SK-N-SH (cell line): ENCODE measurements at regions not wholly inside any gene's neighbourhood (a gene's known extent, or its start where the extent isn't known, plus 50 kb on each side); places are given as distances from the start of the nearest gene placed in this dataset.

ENCODE experiments used
- CTCF ChIA-PET: fragments of 300-600, 350-600 bp; formaldehyde crosslinking; extraction: SDS; loops from one replicate; lab custom pipeline; 2021; lab: Yijun Ruan, JAX
- POLR2A ChIA-PET: fragments of 350-600 bp; sonication (Branson Sonifier 250); formaldehyde crosslinking; extraction: SDS; loops from one replicate; lab custom pipeline; 2020; ENCODE audit warnings: antibody characterized with exemption, inconsistent platforms; lab: Yijun Ruan, JAX
- DNase-seq: peaks from one replicate; pipeline ENCODE4 v3.0.0; 2012
- H2AFZ ChIP-seq: fragments of 200-600 bp; sonication (generic); 2 replicates; pipeline ENCODE4 v1.8.1; 2016; ENCODE audit warnings: antibody characterized with exemption, mild to moderate bottlenecking, low read depth
- H3F3A ChIP-seq: fragments of 200-600 bp; sonication (generic); replicated peaks from 2 replicates; pipeline ENCODE3; 2016; ENCODE audit warnings: antibody characterized with exemption, mild to moderate bottlenecking; ENCODE audit not compliant: insufficient read depth
- H3K27ac ChIP-seq, 2 experiments: fragments of 200-500 bp in 1 of 2; fragments of 200-600 bp in 1 of 2; sonication (Bioruptor generic) in 1 of 2; sonication (generic), shearing (Covaris generic) in 1 of 2; 2 replicates each; pipeline versions ENCODE4 v1.5.1 to v1.6.1; 2014 to 2016; ENCODE audit warnings: low read depth in 2 of 2, inconsistent platforms in 1 of 2, low read length in 1 of 2, mild to moderate bottlenecking in 1 of 2, mixed read lengths in 1 of 2
- H3K27me3 ChIP-seq: fragments of 200-600 bp; sonication (generic), shearing (Covaris generic); 2 replicates; pipeline ENCODE4 v1.6.1; 2016; ENCODE audit warnings: mixed run types; ENCODE audit not compliant: insufficient read depth
- H3K36me3 ChIP-seq, 2 experiments: fragments of 200-500 bp in 1 of 2; fragments of 200-600 bp in 1 of 2; sonication (Bioruptor generic) in 1 of 2; sonication (generic) in 1 of 2; replicated peaks in 1 of 2; 2 replicates each; pipeline versions ENCODE3 to v1.5.1; 2014 to 2016; ENCODE audit warnings: low read length in 1 of 2, mild to moderate bottlenecking in 1 of 2; ENCODE audit not compliant: insufficient read depth in 2 of 2, control insufficient read depth in 1 of 2
- H3K4me1 ChIP-seq, 2 experiments: fragments of 200-500 bp in 1 of 2; fragments of 200-600 bp in 1 of 2; sonication (Bioruptor generic) in 1 of 2; sonication (generic), shearing (Covaris generic) in 1 of 2; 2 replicates each; pipeline versions ENCODE4 v1.5.1 to v1.6.1; 2014 to 2016; ENCODE audit warnings: low read depth in 1 of 2, low read length in 1 of 2, mixed run types in 1 of 2; ENCODE audit not compliant: insufficient read depth in 2 of 2, control insufficient read depth in 1 of 2
- H3K4me2 ChIP-seq: fragments of 200-600 bp; sonication (generic), shearing (Covaris generic); 2 replicates; pipeline ENCODE4 v1.6.1; 2017; ENCODE audit warnings: mixed run types
- H3K4me3 ChIP-seq, 2 experiments: fragments of 200-500 bp in 1 of 2; fragments of 200-600 bp in 1 of 2; sonication (Bioruptor generic) in 1 of 2; sonication (generic), shearing (Covaris generic) in 1 of 2; 2 replicates each; pipeline versions ENCODE4 v1.5.1 to v1.8.1; 2014 to 2016; ENCODE audit warnings: low read depth in 2 of 2, inconsistent platforms in 1 of 2, low read length in 1 of 2, mild to moderate bottlenecking in 1 of 2, mixed read lengths in 1 of 2, moderate library complexity in 1 of 2
- H3K79me2 ChIP-seq: fragments of 200-600 bp; sonication (generic); 2 replicates; pipeline ENCODE4 v1.8.1; 2017; ENCODE audit warnings: mild to moderate bottlenecking; ENCODE audit not compliant: insufficient read depth
- H3K9ac ChIP-seq: fragments of 200-600 bp; sonication (generic); 2 replicates; pipeline ENCODE4 v1.6.1; 2017; ENCODE audit warnings: mixed run types
- H3K9me2 ChIP-seq: fragments of 200-600 bp; sonication (generic); 2 replicates; pipeline ENCODE4 v1.6.1; 2017; ENCODE audit warnings: mixed run types
- H3K9me3 ChIP-seq: fragments of 200-600 bp; sonication (generic); 2 replicates; pipeline ENCODE4 v1.6.1; 2017; ENCODE audit warnings: mixed run types, mild to moderate bottlenecking, moderate library complexity
- H4K20me1 ChIP-seq: fragments of 200-600 bp; sonication (generic); 2 replicates; pipeline ENCODE4 v1.6.1; 2017; ENCODE audit warnings: mild to moderate bottlenecking, mixed run types; ENCODE audit not compliant: insufficient read depth
- EP300 ChIP-seq, 2 experiments: IDR thresholded peaks; 2 replicates each; pipeline versions ENCODE4 v1.4.0 to v1.6.1; 2012; ENCODE audit warnings: borderline replicate concordance in 1 of 2, low read depth in 1 of 2, low read length in 1 of 2
- FOXJ3 ChIP-seq: sonication (generic); formaldehyde crosslinking; IDR thresholded peaks from 2 replicates; pipeline ENCODE4 v1.5.1; 2020; ENCODE audit warnings: mild to moderate bottlenecking, missing genetic modification reagents
- FOXM1 ChIP-seq: IDR thresholded peaks from 2 replicates; pipeline ENCODE4 v1.4.0; 2012; ENCODE audit warnings: low read depth, mild to moderate bottlenecking
- GABPA ChIP-seq: IDR thresholded peaks from 2 replicates; pipeline ENCODE4 v1.4.0; 2012; ENCODE audit warnings: low read depth, mild to moderate bottlenecking
- MEF2A ChIP-seq: IDR thresholded peaks from 2 replicates; pipeline ENCODE4 v1.4.0; 2012; ENCODE audit warnings: low read depth, borderline replicate concordance
- MXI1 ChIP-seq: IDR thresholded peaks from 2 replicates; pipeline ENCODE4 v1.6.1; 2012; ENCODE audit warnings: mild to moderate bottlenecking, low read depth, low read length, improper control_type of control experiment
- NFIC ChIP-seq: IDR thresholded peaks from 2 replicates; pipeline ENCODE4 v1.4.0; 2012; ENCODE audit warnings: borderline replicate concordance
- NRF1 ChIP-seq: IDR thresholded peaks from 2 replicates; pipeline ENCODE4 v1.6.1; 2012; ENCODE audit warnings: low read depth, mild to moderate bottlenecking, low read length
- RFX5 ChIP-seq: IDR thresholded peaks from 2 replicates; pipeline ENCODE4 v1.6.1; 2012; ENCODE audit warnings: mild to moderate bottlenecking, improper control_type of control experiment, low read length
- TAF1 ChIP-seq: IDR thresholded peaks from 2 replicates; pipeline ENCODE4 v1.6.1; 2012; ENCODE audit warnings: low read depth, mild to moderate bottlenecking, low read length, moderate library complexity, borderline replicate concordance
- TCF12 ChIP-seq: IDR thresholded peaks from 2 replicates; pipeline ENCODE4 v1.4.0; 2012
- TEAD4 ChIP-seq: IDR thresholded peaks from 2 replicates; pipeline ENCODE4 v1.4.0; 2012; ENCODE audit warnings: mild to moderate bottlenecking, borderline replicate concordance; ENCODE audit not compliant: insufficient read depth
- USF1 ChIP-seq: IDR thresholded peaks from 2 replicates; pipeline ENCODE4 v1.4.0; 2012; ENCODE audit warnings: low read depth, borderline replicate concordance
- WGBS: methylation state at CpG from one replicate; pipeline ENCODE4 v1.1.6; 2017; ENCODE audit warnings: low lambda C conversion rate; 5-methylcytosine and 5-hydroxymethylcytosine counted together
- TF ChIP-seq, protein P1 (sequence below): fragments of 150-350 bp; IDR thresholded peaks from 2 replicates; pipeline ENCODE4 v1.6.1; 2016; ENCODE audit warnings: mild to moderate bottlenecking, low read depth, low read length
- TF ChIP-seq, protein P2 (sequence below): fragments of 200-600 bp; sonication (generic); IDR thresholded peaks from 2 replicates; pipeline ENCODE4 v1.6.1; 2017; ENCODE audit warnings: antibody characterized with exemption, mild to moderate bottlenecking, moderate library complexity
- TF ChIP-seq, protein P3 (sequence below): IDR thresholded peaks from 2 replicates; pipeline ENCODE4 v1.4.0; 2012; ENCODE audit warnings: low read depth

- H3K36me3 ChIP-seq, result no peaks in the 10 kb centered on the region
- H3K4me2 ChIP-seq, result no peak overlapping the region
- H3K79me2 ChIP-seq, result no peaks in the 10 kb centered on the region
- H3K4me1 ChIP-seq, result no peaks in the 10 kb centered on the region; a peak in 1 of 4 replicates
- CTCF ChIA-PET, result no interaction called here
- H4K20me1 ChIP-seq, result no peaks in the 10 kb centered on the region
- POLR2A ChIA-PET, result no interaction called here
- no peaks in the 10 kb centered on the region for H3F3A ChIP-seq
- no peak overlapping the region for H3K27ac ChIP-seq
- no peak overlapping the region; the same call in 1 of the 2 replicates for H2AFZ ChIP-seq
- DNase-seq, result no peak
- no peak overlapping the region for H3K4me3 ChIP-seq
- no peaks in the 10 kb centered on the region for H3K27me3 ChIP-seq
- TF ChIP-seq, protein P1, sequence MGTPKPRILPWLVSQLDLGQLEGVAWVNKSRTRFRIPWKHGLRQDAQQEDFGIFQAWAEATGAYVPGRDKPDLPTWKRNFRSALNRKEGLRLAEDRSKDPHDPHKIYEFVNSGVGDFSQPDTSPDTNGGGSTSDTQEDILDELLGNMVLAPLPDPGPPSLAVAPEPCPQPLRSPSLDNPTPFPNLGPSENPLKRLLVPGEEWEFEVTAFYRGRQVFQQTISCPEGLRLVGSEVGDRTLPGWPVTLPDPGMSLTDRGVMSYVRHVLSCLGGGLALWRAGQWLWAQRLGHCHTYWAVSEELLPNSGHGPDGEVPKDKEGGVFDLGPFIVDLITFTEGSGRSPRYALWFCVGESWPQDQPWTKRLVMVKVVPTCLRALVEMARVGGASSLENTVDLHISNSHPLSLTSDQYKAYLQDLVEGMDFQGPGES, result no peak
- TF ChIP-seq GABPA (no peak), FOXJ3 (CRISPR knock-in tag) (no peak), MXI1 (no peak), NRF1 (no peak), TEAD4 (no peak), MEF2A (no peak), RFX5 (no peak), TAF1 (no peak), EP300 (IDR thresholded peaks at IDR 0.05; ENCODE audit: borderline replicate concordance in 1 of 2, low read depth in 1 of 2, low read length in 1 of 2) (no peak), TCF12 (no peak), NFIC (no peak), USF1 (no peak), FOXM1 (no peak)
- TF ChIP-seq, protein P2, sequence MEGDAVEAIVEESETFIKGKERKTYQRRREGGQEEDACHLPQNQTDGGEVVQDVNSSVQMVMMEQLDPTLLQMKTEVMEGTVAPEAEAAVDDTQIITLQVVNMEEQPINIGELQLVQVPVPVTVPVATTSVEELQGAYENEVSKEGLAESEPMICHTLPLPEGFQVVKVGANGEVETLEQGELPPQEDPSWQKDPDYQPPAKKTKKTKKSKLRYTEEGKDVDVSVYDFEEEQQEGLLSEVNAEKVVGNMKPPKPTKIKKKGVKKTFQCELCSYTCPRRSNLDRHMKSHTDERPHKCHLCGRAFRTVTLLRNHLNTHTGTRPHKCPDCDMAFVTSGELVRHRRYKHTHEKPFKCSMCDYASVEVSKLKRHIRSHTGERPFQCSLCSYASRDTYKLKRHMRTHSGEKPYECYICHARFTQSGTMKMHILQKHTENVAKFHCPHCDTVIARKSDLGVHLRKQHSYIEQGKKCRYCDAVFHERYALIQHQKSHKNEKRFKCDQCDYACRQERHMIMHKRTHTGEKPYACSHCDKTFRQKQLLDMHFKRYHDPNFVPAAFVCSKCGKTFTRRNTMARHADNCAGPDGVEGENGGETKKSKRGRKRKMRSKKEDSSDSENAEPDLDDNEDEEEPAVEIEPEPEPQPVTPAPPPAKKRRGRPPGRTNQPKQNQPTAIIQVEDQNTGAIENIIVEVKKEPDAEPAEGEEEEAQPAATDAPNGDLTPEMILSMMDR, result no peak
- TF ChIP-seq, protein P3, sequence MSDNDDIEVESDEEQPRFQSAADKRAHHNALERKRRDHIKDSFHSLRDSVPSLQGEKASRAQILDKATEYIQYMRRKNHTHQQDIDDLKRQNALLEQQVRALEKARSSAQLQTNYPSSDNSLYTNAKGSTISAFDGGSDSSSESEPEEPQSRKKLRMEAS, result no peak
- no peaks in the 10 kb centered on the region for H3K9me3 ChIP-seq
- 0 out of 2 replicates have a peak, but pooled peaks cover 2% of the 10 kb centered on the region for H3K9me2 ChIP-seq
- 64% methylated on average over 6 of the region's 6 CpGs for WGBS
- no peak overlapping the region for H3K9ac ChIP-seq
Observed at GRCh38 chr10:83367036-83367435, 772.3 kb upstream of the GHITM start.
